Body of pancreas (tissue), 4 donors: ENCODE measurements at regions not wholly inside any gene's neighbourhood (a gene's known extent, or its start where the extent isn't known, plus 50 kb on each side); places are given as distances from the start of the nearest gene placed in this dataset.
"Not testable (repeated sequence)": the region's sequence is repeated elsewhere in the genome, so short reads cannot be mapped to it uniquely, and the experiment has no call there.

Experiments used
- CTCF ChIP-seq, 7 experiments: fragments of 450-650 bp in 4 of 7; fragments of 200-600 bp in 3 of 7; sonication (generic) in 3 of 7; IDR thresholded peaks; one replicate each; pipeline ENCODE4 v1.5.1; 2016 to 2019; ENCODE audit warnings: antibody characterized with exemption in 7 of 7
- POLR2A ChIP-seq, 3 donors: fragments of 450-650 bp; IDR thresholded peaks; one replicate each; pipeline ENCODE4 v1.6.1; 2016; ENCODE audit warnings: antibody characterized with exemption in 3 of 3, mild to moderate bottlenecking in 2 of 3

- not testable (repeated sequence) for TF ChIP-seq CTCF, POLR2A (IDR thresholded peaks at IDR 0.05)
These were observed 208.1 kb downstream of the ATP6V0E2 start for GRCh38 chr7:150081865-150082264.
